Cardiac muscle cell (in vitro differentiated cells and primary cell): ENCODE measurements at regions not wholly inside any gene's neighbourhood (a gene's known extent, or its start where the extent isn't known, plus 50 kb on each side); places are given as distances from the start of the nearest gene placed in this dataset.

Experiments used
- DNase-seq, 2 donors: peaks; one replicate each; pipeline versions ENCODE4 v3.0.0 to v3.0.0-alpha.2; 2010 to 2017; ENCODE audit warnings: low read depth in 1 of 2, low spot score in 1 of 2
- H3K27ac ChIP-seq: fragments of 200-600 bp; sonication (generic); 2 replicates; pipeline ENCODE4 v1.5.1; 2016
- H3K27me3 ChIP-seq: fragments of 200-600 bp; sonication (generic); 2 replicates; pipeline ENCODE4 v1.6.0; 2016; ENCODE audit warnings: control low read depth
- H3K36me3 ChIP-seq: fragments of 200-600 bp; sonication (generic); 2 replicates; pipeline ENCODE4 v1.5.1; 2016; ENCODE audit warnings: control low read depth
- H3K4me1 ChIP-seq: fragments of 200-600 bp; sonication (generic); 2 replicates; pipeline ENCODE4 v1.8.1; 2017; ENCODE audit warnings: low read depth, mild to moderate bottlenecking, mixed run types
- H3K4me3 ChIP-seq: fragments of 200-600 bp; sonication (generic); 2 replicates; pipeline ENCODE4 v1.5.1; 2016; ENCODE audit warnings: mild to moderate bottlenecking
- H3K9me3 ChIP-seq: fragments of 200-600 bp; sonication (generic); 2 replicates; pipeline ENCODE4 v1.5.1; 2017; ENCODE audit warnings: low read depth, mild to moderate bottlenecking, control low read depth
- CTCF ChIP-seq: IDR thresholded peaks from 2 replicates; pipeline ENCODE4 v1.5.1; 2012; ENCODE audit warnings: low read depth, mild to moderate bottlenecking, low read length

- Histone ChIP-seq H3K4me1 (peaks cover 4% of the 10 kb centered on the region), H3K27me3 (no peaks in the 10 kb centered on the region)
- no peak for DNase-seq
These were observed 251.7 kb upstream of the IRX3 start for GRCh38 chr16:54538276-54538675.

DNA sequence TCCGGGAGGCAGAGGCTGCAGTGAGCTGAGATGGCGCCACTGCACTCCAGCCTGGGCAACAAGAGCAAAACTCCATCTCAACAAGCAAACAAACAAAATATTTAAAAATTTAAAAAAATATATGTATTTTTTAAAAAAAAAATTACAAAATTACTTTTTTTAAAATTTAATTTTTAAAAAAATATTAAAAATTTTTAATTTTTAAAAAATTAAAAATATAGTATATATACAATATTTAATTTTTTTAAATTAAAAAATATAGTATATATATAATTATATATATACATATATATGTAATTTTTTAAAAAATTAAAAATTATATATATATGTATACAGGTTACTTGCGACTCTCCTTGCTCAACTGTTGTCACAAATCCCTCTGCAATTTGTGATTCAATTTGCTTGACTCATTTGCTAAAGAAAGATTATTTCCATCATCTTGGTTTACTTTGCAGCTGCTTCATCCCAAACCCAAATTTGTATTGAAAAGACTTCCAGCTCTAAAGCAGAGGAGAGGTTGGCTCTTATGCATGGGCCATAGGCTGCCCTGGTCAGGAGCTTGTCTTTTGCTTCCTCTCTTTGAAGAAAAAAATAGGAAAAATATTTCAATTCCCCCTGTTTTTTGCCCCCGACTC lies 247.4 kb upstream of the IRX3 start:
- TF ChIP-seq CTCF: no peak
- H3K36me3 ChIP-seq: no peaks in the 10 kb centered on the region
- no peaks in the 10 kb centered on the region for H3K27me3 ChIP-seq
- H3K4me1 ChIP-seq: no peaks in the 10 kb centered on the region
- H3K9me3 ChIP-seq: no peaks in the 10 kb centered on the region
- H3K27ac ChIP-seq: no peak overlapping the region
- DNase-seq: no peak
- H3K4me3 ChIP-seq: no peak overlapping the region

More at GRCh38 chr16:54538276-54538675, 251.7 kb upstream of the IRX3 start:
- Histone ChIP-seq H3K36me3 (no peaks in the 10 kb centered on the region), H3K4me3 (no peak overlapping the region), H3K9me3 (no peaks in the 10 kb centered on the region), H3K27ac (no peak overlapping the region)
- no peak for TF ChIP-seq CTCF

GRCh38 chr16:54526916-54527315 lies 240.3 kb upstream of the IRX3 start:
- Histone ChIP-seq H3K27me3 (no peaks in the 10 kb centered on the region), H3K36me3 (no peaks in the 10 kb centered on the region), H3K9me3 (no peaks in the 10 kb centered on the region), H3K4me3 (no peak overlapping the region), H3K27ac (no peak overlapping the region), H3K4me1 (peaks cover 5% of the 10 kb centered on the region)
- no peak for DNase-seq
- TF ChIP-seq CTCF: no peak

DNA sequence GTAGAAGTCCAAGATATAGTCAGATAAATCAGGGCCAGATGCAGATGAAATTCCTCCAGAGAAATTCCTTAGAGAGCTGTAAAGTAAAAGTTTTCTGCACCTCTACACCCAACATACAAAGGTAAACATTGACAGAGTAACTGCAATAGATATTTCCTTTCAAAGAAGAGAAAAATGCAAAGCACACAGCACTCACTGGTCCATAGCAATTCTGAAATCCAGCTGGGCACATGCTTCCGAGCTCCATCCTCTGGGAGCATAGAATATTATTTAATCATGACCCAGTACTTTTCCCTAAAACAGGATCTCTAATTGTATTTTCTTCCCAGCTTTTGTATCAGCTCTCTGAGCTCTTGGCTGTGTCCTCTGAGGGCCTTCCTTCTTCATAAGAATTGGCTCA lies 239.5 kb upstream of the IRX3 start:
- H3K4me3 ChIP-seq: no peak overlapping the region
- no peak for TF ChIP-seq CTCF
- peaks cover 5% of the 10 kb centered on the region for H3K4me1 ChIP-seq
- no peak overlapping the region for H3K27ac ChIP-seq
- no peak for DNase-seq
- H3K9me3 ChIP-seq: no peaks in the 10 kb centered on the region
- no peaks in the 10 kb centered on the region for H3K36me3 ChIP-seq
- H3K27me3 ChIP-seq: no peaks in the 10 kb centered on the region

GRCh38 chr16:54525104-54525503 lies 238.5 kb upstream of the IRX3 start:
- Histone ChIP-seq H3K36me3 (no peaks in the 10 kb centered on the region), H3K4me3 (no peak overlapping the region), H3K9me3 (no peaks in the 10 kb centered on the region), H3K27ac (no peak overlapping the region), H3K4me1 (peaks cover 5% of the 10 kb centered on the region), H3K27me3 (no peaks in the 10 kb centered on the region)
- no peak for TF ChIP-seq CTCF
- no peak for DNase-seq

- no peak for TF ChIP-seq CTCF
- no peaks in the 10 kb centered on the region for H3K27me3 ChIP-seq
- H3K4me3 ChIP-seq: no peak overlapping the region
- no peaks in the 10 kb centered on the region for H3K36me3 ChIP-seq
- DNase-seq: no peak
- no peak overlapping the region for H3K27ac ChIP-seq
- H3K9me3 ChIP-seq: no peaks in the 10 kb centered on the region
- H3K4me1 ChIP-seq: no peaks in the 10 kb centered on the region
These were observed 236.0 kb upstream of the IRX3 start for GRCh38 chr16:54522584-54522983.
